SK-N-MC (cell line): ENCODE measurements at regions not wholly inside any gene's neighbourhood (a gene's known extent, or its start where the extent isn't known, plus 50 kb on each side); places are given as distances from the start of the nearest gene placed in this dataset.

ENCODE experiments used
- EZH2 ChIP-seq: fragments of 200-600 bp; sonication (generic); IDR thresholded peaks from one replicate; pipeline ENCODE4 v1.6.1; 2017; ENCODE audit warnings: antibody characterized with exemption
- POLR2AphosphoS5 ChIP-seq: IDR thresholded peaks from 2 replicates; pipeline ENCODE4 v1.6.1; 2012; ENCODE audit warnings: mild to moderate bottlenecking, low read depth, low read length, borderline replicate concordance

DNA sequence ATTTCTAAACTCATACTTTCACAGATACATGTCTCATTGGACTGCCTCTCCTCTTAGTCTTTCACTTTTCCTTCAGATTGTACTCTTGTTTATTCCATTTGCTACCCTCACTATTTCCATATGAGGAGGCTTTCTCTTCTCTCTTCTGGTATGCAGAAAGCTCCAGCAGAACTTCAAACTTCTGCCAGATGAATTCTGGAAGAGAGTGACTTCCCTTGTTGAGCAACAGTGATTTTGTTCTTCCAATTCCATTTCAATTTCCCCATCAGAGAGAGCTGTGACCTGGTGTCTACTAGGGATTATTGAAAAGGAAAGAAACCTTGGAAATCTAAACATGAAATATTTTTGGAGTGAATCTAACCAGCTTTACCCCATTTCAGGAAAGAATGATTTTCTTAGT is 523.2 kb upstream of the ZNF717 start:
- TF ChIP-seq POLR2AphosphoS5 (no peak), EZH2 (no peak)
